CD1c-positive myeloid dendritic cell (primary cell): ENCODE measurements at regions not wholly inside any gene's neighbourhood (a gene's known extent, or its start where the extent isn't known, plus 50 kb on each side); places are given as distances from the start of the nearest gene placed in this dataset.

ENCODE experiments used
- DNase-seq: peaks from one replicate; pipeline ENCODE4 v3.0.0-alpha.2; 2016; ENCODE audit errors: extremely low spot score

DNA sequence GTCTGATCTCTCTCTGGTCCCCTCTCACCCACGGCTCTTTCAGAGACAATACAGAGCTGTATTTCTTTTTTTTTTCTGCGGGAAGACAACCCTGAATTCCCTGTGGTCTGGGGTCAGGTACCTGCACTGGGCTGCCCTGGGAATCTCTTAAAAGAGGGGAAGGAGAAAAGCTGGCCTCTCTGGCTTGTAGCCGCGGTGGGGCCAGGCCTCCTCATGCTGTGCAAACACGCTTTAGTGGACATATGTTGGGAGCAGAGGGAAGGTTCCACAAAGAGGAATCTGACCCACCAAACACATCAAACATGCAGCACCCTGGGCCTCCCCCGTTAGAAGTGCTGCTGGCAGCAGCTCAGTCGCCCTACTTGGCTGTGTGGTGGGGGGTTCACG lies 143.7 kb upstream of the ZFHX3 start:
- DNase-seq = no peak

DNA sequence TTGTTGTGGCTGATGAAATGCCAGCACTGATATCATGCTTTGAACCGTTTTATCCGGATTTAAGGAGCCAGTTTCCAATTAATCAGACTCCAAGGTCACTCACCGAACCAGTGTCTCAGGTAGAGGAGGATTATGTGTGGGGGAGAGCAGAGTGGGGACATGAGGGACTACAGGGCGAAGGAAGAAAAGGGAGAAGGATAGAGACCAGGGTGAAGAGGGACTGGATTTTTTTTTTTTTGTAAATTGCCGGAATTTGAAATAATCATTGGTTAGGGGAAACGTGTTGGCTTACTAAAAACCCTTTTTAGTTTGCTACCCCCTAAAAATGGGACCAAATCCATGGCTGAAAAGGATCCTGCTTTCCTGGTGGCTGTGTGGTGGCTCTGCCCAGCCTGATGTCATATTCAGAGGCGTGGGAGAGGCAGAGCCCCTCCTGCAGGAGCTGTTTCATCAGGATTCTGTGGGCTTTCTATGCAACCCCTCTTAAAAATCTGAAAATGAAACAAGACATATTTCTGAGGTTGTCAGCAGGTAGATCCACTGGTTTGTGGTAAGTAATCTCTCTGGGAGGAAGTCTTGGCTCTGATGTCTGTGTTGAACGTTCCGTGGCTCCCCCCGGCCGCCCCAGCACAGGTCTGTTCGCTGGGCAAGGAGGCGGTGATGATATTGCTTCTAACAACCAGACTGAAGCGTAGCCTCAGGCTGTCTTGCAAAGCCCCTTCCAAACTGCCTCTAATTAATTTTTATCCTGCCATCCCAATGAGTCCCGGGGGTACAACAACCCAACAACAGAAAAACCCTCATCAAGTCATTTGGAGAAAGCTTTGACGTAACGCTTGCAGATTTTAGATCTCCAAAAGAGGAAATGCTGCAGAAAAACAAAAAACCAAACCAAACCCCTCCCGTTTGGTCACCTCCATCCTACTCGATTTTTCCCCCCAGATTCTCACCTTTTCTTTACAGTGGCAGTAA lies 143.0 kb upstream of the ZFHX3 start:
- no peak for DNase-seq

DNA sequence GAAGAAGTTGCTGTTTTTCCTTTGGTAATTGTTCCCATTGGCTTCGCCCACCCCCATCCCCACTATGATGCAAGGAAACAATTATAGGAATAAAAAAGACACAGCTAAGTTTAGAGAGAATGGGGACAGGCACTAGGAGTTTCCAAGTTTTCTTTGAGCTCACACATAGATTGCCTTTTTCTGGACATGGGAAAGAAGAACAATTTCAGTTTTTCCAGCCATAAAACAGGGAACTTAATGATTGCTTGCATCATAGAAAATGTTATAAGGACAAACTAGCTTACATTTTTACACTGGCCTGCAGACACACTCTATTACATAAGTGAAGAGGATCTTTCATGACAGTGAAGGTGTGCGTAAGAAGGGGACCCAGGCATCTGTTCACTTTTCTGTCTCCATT lies 142.3 kb upstream of the ZFHX3 start:
- DNase-seq = no peak

DNA sequence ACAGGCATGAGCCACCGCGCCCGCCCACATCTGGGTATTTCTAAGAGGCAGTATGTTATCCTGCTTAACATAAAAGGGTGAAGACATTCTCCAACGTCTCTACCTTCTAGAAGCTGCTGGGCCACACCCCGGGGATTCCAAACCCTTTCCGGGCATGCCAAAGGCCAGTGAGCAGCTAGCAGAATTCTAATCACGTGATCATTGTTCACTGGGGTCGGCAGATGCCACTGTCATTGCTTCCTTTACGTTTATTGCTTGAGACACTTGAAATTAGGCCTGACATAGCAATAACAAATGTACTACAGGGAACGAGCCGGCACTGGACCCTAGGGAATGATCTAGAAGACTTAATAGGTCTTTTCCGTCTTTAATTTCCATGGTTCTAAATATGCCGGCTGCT lies 141.2 kb upstream of the ZFHX3 start:
- no peak for DNase-seq

DNA sequence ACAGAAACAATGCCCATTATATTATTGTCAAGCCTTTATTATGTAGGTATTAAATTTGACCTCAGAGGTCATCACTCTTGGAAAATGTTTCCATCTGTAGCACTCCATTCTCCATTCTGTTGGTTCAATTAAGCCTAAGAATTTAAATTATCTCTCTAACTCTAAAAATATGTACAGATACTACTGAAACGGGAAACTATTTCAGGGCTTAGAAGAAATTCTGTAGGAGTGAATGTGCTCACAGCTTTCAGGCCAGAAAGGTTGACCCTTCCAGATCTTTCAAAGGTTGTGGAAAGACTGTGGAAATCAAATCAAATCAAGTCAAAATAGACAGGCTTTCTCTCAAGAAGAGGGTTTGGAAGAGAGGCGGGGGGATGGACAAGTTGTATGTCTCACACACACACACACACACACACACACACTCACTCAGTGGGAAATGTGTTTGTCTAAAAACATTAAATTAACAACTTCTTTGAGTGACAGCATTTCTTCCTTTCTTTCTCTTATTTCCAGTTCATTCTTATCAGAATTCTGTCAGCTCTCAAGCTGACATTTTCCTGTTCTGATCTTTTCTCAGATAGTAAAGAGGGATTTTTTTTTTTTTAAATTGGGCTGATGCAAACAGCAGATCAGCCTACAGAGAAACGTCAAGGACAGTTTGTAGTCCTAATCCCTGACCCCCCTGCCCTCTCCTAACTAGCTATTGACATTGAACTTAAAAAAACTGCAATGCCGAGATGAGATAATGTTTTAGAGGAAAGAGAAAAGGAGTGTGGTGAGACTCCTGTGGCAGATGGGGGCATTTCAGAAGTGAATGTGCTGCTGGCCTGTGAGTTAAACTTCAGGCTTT lies 139.0 kb upstream of the ZFHX3 start:
- DNase-seq = no peak

DNA sequence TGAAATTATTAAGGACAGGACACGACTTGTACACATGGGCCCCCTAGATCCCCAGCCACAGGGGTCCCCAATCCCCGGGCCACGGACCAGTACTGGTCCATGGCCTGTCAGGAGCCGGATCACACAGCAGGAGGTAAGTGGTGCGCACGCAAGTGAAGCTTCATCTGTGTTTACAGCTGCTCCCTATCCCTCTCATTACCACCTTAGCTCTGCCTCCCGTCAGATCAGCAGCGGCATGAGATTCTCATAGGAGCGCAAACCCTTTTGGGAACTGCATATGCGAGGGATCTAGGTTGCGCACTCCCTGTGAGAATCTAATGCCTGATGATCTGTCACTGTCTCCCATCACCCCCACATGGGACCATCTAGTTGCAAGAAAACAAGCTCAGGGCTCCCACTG lies 137.8 kb upstream of the ZFHX3 start:
- no peak for DNase-seq

DNA sequence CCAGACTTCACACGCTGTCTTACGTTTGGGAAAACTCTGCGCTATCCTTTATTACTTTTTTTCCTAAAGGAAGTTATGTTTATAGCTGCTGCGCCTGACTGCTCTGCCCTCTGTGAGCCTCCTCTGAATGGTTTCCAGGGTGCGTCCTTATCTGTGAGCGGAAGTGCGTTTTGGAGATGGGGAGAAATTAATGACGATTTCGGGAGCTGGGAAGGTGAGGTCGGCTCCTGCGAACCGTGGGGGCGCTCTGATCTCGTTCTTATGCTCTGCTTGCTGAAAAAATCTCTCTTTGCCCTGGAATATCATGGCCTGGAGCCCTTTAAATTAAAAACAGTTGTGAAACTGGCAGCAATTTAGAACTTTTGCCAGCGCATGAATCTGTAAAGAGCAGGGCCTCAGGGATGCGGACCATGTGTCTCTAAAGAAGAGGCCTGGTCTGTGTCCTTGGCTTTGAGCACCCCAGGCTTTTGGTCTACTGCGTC lies 135.7 kb upstream of the ZFHX3 start:
- no peak for DNase-seq

DNA sequence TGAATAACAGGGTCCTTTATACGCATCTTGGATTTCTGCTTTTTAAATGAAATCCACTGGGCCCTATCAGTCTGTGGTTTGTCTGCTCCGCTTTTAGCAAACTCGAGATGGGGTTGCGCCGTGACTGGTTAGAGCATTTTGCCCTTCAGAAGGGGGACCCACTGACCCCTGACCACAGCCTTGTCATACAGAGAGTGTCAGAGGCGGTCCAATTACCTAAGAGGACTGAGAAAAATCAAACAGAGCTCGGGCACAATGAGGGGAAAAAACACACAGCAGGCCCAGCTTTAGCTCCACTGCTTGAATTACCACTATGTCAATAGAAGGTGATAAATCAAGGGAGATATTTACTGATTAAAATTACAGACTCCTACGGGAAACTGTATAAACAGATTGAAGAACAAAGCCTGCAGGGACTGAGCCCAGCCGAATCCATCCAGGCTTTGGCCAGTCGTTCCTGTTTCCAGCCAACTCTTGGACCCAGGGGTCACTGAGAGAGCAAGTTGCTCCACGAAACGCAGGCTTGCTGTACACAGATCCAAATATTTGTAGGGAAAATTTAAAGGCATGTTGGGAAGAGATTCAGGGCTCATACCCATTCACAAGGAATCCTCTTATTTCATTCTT lies 131.9 kb upstream of the ZFHX3 start:
- no peak for DNase-seq

DNA sequence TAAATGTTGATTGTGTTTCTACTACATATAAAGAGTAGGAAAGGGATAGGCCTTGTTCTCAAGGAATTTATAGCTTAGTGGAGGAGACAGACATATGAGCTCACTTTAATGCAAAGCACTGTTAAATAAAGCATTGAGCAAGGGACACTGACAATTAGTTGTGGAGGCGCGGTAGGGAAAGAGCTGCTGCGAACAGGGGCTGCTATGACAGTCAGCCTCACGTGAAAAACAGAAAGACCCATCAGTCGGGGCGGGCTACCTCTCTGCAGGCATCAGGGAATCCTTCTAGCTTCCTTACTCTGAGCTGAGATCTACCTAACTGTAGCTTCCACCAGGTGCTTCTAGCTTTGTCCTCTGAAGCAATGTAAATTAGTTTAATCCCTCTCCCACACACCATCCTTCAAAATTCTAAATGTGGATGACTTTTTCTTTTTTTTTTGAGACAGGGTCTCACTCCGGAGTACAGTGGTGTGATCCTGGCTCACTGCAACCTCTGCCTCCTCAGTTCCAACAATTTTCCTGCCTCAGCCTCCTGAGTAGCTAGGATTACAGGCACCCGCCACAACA lies 129.9 kb upstream of the ZFHX3 start:
- no peak for DNase-seq

DNA sequence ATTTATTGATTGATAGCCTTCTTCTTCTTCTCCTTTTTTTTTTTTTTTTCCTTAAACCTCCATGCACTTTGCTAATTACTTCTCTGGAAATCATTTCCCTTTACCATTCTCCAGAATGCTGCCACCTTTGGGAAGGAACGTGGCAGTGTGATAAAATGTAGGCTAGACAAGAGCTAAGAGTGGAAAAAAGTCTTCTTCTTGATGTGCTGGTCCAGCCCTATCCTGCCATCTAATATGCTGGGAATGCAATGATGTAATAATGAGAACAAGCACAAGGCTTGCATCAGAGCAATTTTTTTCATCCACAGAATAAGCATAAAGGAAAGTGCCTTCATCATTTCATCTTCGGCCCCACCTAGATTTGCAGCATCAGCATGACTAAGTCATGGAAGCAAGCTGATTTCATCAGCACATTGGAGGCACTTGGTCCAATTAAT lies 128.7 kb upstream of the ZFHX3 start:
- no peak for DNase-seq

DNA sequence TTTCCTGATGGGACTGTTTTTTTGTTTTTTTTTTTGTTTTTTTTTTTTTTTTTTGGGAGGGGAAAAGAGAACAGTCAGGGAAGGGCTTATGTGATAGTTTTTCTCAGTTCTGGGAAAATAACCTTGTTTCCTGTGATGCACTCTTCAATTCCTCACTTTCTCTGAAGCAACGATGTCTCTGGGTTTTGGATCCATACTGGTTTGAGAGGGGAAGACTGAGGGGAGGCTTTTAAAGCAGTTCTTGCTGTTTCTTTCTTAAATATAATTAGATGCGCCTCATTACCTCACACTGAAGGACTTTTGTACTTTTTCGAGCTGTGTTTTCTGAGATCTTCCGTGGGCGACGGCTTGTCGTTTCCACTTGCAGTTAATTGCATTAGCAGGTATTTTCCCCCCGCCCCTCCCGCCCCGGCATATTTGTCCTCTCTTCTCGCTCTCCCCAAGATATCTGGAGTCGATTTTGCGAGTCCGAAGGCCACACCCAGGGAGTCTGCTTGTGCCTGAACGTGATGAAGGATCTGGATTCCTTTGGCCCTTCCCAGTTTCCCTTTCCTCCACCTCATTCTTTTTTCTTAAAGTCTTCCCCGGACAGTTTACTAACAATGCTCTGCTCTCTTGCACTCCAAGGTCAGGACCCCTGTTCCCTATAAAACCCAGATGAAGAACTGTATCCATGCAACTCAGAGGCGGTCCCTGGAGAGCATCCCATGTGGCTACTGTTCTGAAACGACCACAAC lies 125.2 kb upstream of the ZFHX3 start:
- DNase-seq = no peak

DNA sequence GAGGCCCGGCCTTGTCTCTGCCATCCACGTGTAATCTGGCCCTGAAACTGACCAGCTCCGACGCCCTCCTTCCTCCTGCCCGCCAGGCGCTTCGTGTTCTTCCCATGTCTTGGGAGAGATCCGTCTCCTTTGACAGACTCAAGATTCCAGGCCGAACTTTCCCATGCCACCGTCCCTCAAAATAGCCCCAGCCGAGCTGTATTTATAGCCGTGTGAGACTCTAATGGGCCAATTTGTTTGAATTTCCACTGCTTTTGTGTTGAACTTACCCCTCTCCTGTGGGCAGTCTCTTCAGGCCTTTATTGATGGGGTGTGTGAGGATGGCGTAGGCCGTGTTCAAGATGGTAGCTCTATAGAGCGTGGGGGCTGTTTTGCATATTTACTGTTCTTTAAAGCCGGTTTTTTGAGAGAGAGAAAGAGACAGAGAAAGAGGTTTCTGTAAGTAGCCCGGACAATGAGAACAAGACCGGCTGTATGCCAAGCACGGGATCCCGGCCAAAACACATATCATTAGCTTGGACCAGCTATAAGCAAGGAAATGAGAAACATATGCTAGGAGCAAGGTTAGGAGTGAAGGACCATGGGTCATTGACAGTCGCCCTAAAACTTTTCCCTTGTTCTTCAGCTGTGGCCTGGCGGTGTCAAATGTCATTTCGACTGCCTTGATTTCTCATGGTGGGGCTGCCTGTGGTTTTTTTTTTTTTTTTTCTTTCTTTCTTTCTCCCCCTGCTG lies 124.5 kb upstream of the ZFHX3 start:
- no peak for DNase-seq

DNA sequence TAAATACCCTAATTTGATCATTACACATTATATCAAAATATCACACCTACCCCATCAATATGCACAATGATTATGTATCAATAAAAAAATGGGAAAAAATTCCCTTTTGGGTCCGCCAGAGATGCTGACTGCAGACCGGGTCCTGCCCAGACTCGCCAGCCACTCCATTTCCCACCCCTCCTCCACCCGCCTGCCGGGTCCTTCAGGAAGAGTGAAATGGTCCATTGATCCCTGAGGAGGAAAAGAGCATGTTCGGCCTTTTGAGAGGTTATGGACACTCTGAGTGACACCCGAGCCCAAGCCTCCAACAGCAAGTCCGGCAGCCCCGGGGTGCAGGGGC lies 123.9 kb upstream of the ZFHX3 start:
- no peak for DNase-seq

DNA sequence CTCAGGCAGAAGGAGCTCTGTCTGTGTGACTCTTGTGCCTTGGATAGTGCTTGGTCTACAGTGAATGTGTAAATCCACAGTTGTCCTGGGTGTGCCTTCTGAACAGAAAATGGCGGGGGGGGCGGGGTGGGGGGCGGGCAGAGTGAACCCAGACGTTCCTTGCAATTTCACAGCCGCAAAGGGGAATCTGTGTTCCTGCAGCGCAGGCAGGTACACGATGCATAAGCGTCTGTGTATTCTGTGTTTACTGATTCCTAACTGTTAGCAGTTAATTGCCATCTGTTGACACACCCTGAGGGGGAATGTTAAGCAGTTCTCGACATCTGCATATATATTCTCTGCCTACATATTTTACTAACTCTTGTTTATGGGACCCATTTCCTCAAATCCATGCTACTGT lies 123.5 kb upstream of the ZFHX3 start:
- DNase-seq = no peak

DNA sequence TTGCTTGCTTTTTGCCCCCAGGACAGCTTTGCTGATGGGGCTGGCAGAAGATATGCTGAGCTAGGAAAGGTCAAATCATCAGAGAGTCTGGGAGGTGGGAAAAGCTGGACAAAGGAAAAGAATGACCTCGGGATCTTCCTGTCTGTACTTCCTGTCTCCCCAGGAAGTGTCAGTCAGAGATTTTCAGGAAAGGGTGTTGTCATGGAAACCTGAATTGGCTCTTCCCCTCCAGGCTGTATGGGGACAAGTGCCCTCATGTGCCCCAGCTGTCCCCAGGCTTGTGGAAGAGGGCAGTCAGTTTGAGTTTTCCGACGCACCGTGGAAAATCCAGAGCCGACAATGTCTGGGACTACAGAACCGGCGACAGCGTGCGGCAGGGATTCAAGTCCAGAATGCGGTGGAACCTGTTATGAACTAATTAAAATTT lies 122.7 kb upstream of the ZFHX3 start:
- DNase-seq = no peak

DNA sequence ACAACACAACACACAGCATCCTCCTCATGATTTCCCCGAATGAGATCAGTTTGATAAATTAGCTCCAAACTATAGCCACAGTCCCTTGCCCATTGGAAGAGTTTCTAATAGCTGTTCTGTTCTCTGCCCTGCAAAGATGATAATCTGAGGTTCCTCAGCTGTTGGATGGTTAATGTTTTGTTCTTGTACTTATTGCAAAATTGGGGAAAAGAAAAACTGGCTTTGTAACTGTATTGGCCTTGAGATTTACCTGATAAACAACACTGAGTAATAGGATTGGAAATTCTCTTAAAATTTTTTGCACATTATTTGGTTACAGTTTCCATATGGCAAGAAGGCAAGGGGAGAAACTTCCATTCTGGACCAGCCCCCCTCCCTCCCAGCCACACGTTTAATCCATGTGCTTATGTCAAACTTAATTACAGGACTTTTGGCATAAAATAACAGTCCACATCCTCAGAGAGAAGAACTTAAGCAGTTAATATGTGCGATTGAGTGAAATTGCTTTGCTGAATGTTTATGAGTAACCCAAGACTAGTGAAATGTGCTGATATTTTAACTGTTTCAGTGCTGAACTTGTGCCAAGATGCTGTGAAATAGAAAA lies 119.1 kb upstream of the ZFHX3 start:
- no peak for DNase-seq

DNA sequence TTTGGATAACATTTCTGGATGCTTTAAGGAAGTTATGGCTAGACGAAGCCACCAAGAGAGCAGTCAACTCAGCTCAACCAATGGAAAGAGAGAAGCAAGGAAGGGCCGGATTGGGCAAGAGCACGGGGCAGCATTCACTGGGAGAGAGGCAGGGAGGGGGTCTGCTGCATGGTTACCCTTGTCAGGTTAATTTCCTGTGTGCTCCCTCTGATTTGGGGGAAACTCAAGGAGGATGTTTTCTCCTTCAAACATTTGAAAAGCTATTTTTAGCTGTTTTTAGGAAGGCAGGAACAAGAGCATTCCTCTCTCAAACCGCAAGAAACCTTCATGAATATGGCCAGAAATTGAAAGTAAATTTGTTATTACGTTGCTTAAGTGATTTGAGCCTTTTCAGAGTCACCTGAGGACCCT lies 118.5 kb upstream of the ZFHX3 start:
- no peak for DNase-seq

DNA sequence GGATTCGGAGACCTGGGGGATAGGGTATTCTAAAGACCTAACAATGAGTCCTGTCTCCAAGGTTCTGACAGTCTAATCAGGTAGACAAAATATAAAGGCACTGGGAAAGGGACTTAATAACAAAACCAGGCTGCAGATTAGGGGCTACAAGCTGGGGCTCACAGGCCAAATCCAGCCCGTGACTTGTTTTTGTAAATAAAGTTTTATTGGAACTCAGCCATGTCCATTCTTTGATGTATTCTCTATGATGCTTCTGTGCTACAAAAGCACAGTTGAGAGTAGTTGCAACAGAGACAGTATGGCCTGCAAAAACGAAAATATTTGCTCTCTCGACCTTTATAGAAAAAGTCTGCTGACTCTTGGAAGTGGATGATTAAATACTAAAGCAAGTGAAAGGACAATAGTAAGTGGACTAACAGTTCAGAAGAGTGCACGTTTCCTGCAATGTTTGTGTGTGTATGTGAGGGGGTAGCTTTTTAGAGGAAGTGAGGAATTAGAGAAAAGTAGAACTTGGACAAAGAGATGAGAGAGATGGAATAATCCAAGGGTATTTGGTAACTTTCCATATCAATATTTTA lies 115.4 kb upstream of the ZFHX3 start:
- DNase-seq = no peak

DNA sequence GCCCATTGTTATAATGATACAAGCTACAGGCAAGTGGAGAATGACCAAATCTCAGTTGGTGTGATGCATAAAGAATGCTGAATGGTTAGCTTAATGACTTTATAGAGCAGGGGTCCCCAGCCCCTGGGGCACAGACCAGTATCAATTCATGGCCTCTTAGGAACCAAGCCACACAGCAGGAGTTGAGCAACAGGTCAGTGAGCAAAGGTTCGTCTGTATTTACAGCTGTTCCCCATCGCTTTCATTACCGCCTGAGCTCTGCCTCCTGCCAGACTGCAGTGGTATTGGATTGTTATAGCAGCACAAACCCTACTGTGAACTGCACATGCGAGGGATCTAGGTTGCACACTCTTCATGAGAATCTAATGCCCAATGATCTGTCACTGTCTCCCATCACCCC lies 114.0 kb upstream of the ZFHX3 start:
- no peak for DNase-seq

DNA sequence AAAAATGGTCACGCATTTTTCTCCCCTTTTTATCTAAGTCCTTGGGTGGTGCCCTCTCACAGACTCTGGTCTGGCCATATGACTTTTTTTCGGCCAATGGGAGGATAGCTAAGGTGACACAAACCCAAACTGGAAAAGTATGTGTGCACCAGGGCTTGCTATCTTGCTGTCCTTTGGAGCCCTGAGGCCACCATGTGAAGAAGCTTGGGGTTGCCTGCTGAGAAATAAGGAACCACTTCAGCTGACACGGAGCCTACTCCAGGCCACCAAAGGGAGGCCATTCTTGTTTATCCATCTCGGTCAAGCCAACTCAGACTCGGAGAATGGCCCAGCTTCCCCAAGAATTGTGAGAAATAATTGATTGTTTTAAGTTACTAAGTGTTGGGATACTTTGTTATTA lies 111.4 kb upstream of the ZFHX3 start:
- DNase-seq = peak; percentile 29
